OCI-LY1 (cell line): ENCODE measurements at regions not wholly inside any gene's neighbourhood (a gene's known extent, or its start where the extent isn't known, plus 50 kb on each side); places are given as distances from the start of the nearest gene placed in this dataset.

Experiments
- H2AFZ ChIP-seq: fragments of 200-600 bp; sonication (generic), shearing (Covaris generic); 2 replicates; pipeline ENCODE4 v1.6.0; 2014; ENCODE audit warnings: antibody characterized with exemption, mild to moderate bottlenecking, low read length
- H3F3A ChIP-seq: fragments of 200-600 bp; sonication (generic), shearing (Covaris generic); 2 replicates; pipeline ENCODE4 v1.6.0; 2014; ENCODE audit warnings: mild to moderate bottlenecking, antibody characterized with exemption, low read length, moderate library complexity; ENCODE audit not compliant: insufficient read depth
- H3K27ac ChIP-seq: fragments of 200-600 bp; sonication (generic); 2 replicates; pipeline ENCODE4 v1.5.1; 2014; ENCODE audit warnings: low read length, mixed run types, mild to moderate bottlenecking, low read depth; ENCODE audit not compliant: poor library complexity, severe bottlenecking
- H3K27me3 ChIP-seq: fragments of 200-600 bp; sonication (generic); 2 replicates; pipeline ENCODE4 v1.6.0; 2014; ENCODE audit warnings: antibody characterized with exemption, mild to moderate bottlenecking, low read length, moderate library complexity; ENCODE audit not compliant: insufficient read depth
- H3K36me3 ChIP-seq: fragments of 200-600 bp; sonication (generic); 2 replicates; pipeline ENCODE4 v1.6.1; 2014; ENCODE audit warnings: mild to moderate bottlenecking, antibody characterized with exemption, low read length, moderate library complexity, mixed read lengths; ENCODE audit not compliant: insufficient read depth
- H3K4me1 ChIP-seq: fragments of 200-600 bp; sonication (generic); 2 replicates; pipeline ENCODE4 v1.5.1; 2014; ENCODE audit warnings: mild to moderate bottlenecking, low read length, moderate library complexity; ENCODE audit not compliant: insufficient read depth, severe bottlenecking
- H3K4me2 ChIP-seq: fragments of 200-600 bp; sonication (generic), shearing (Covaris generic); 2 replicates; pipeline ENCODE4 v1.6.1; 2014; ENCODE audit warnings: low read length
- H3K4me3 ChIP-seq: fragments of 200-600 bp; sonication (generic); 2 replicates; pipeline ENCODE4 v1.5.1; 2014; ENCODE audit warnings: low read length, low read depth, mild to moderate bottlenecking, mixed read lengths; ENCODE audit not compliant: poor library complexity, severe bottlenecking
- H3K79me2 ChIP-seq: fragments of 200-600 bp; shearing (Covaris generic); 2 replicates; pipeline ENCODE4 v1.6.1; 2016; ENCODE audit warnings: mixed run types, low read length, mixed read lengths; ENCODE audit not compliant: insufficient read depth
- H3K9ac ChIP-seq: fragments of 200-600 bp; sonication (generic), shearing (Covaris generic); 2 replicates; pipeline ENCODE4 v1.6.1; 2014; ENCODE audit warnings: mild to moderate bottlenecking, low read length, mixed read lengths
- H3K9me2 ChIP-seq: fragments of 200-600 bp; sonication (generic), shearing (Covaris generic); 2 replicates; pipeline ENCODE4 v1.6.1; 2014; ENCODE audit warnings: low read depth, mild to moderate bottlenecking, low read length, mixed read lengths
- H3K9me3 ChIP-seq: fragments of 200-600 bp; shearing (Covaris generic); 2 replicates; pipeline ENCODE4 v1.6.1; 2014; ENCODE audit warnings: low read length, mixed read lengths
- H4K20me1 ChIP-seq: fragments of 200-600 bp; sonication (generic), shearing (Covaris generic); 2 replicates; pipeline ENCODE4 v1.6.0; 2016; ENCODE audit warnings: mild to moderate bottlenecking, low read length; ENCODE audit not compliant: insufficient read depth
- EZH2 ChIP-seq: fragments of 200-600 bp; sonication (generic), shearing (Covaris generic); IDR thresholded peaks from 2 replicates; pipeline ENCODE4 v1.8.0; 2017; ENCODE audit warnings: borderline replicate concordance, mixed run types, mild to moderate bottlenecking, antibody characterized with exemption, low read length, moderate library complexity, mixed read lengths
- TF ChIP-seq, protein P1 (sequence below): fragments of 200-600 bp; sonication (generic), shearing (Covaris generic); IDR thresholded peaks from 2 replicates; pipeline ENCODE4 v1.5.1; 2017; ENCODE audit warnings: mild to moderate bottlenecking, antibody characterized with exemption, low read length, moderate library complexity, mixed read lengths

DNA sequence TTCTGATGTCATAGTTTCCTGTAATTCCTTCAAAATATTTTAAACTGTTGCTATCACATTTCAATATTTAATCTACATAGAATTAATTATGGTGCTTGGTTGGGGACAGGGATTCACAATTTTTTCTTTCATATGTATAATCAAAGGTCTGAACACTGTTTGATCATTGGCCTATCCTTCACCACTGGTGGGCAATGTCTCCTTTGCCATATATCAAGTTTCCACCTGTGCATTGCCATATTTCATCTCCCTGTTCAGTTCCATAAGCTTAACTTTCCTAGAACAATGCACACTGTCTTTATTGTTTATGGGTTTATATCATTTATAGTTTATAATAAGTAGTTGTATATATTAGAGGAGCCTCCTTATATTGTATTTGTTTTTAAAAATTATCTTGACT, 374.9 kb upstream of the PTBP2 start:
- H3K36me3 ChIP-seq: no peaks in the 10 kb centered on the region
- no peak overlapping the region for H3K27ac ChIP-seq
- H3K9ac ChIP-seq: no peak overlapping the region
- TF ChIP-seq EZH2: no peak
- TF ChIP-seq, protein P1, sequence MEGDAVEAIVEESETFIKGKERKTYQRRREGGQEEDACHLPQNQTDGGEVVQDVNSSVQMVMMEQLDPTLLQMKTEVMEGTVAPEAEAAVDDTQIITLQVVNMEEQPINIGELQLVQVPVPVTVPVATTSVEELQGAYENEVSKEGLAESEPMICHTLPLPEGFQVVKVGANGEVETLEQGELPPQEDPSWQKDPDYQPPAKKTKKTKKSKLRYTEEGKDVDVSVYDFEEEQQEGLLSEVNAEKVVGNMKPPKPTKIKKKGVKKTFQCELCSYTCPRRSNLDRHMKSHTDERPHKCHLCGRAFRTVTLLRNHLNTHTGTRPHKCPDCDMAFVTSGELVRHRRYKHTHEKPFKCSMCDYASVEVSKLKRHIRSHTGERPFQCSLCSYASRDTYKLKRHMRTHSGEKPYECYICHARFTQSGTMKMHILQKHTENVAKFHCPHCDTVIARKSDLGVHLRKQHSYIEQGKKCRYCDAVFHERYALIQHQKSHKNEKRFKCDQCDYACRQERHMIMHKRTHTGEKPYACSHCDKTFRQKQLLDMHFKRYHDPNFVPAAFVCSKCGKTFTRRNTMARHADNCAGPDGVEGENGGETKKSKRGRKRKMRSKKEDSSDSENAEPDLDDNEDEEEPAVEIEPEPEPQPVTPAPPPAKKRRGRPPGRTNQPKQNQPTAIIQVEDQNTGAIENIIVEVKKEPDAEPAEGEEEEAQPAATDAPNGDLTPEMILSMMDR: no peak
- H3K4me3 ChIP-seq: no peak overlapping the region
- H4K20me1 ChIP-seq: no peaks in the 10 kb centered on the region
- H3K9me2 ChIP-seq: no peaks in the 10 kb centered on the region
- no peaks in the 10 kb centered on the region for H3K27me3 ChIP-seq
- no peaks in the 10 kb centered on the region for H3K4me1 ChIP-seq
- no peaks in the 10 kb centered on the region for H3F3A ChIP-seq
- H3K79me2 ChIP-seq: no peaks in the 10 kb centered on the region
- H2AFZ ChIP-seq: no peak overlapping the region
- H3K4me2 ChIP-seq: no peak overlapping the region
- no peaks in the 10 kb centered on the region for H3K9me3 ChIP-seq

DNA sequence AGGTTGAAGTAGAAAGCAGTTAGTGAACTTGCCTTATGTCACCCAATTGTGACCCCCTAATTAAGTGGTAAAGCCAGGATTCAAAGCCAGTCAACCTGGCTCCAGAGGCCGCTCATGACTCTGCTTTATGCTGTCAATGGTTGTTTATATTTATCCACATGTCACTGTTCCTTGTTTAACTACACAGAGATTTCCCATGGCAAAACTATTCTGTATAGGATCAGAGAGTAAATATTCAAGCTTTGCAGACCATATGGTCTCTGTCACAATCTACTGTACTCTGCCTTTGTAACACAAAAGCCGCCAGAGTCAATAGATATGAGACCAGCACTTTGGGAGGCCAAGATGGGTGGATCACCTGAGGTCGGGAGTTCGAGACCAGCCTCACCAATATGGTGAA, 371.7 kb upstream of the PTBP2 start:
- H3K79me2 ChIP-seq: no peaks in the 10 kb centered on the region
- no peaks in the 10 kb centered on the region for H3K4me1 ChIP-seq
- TF ChIP-seq, protein P1: no peak
- no peak for TF ChIP-seq EZH2
- no peaks in the 10 kb centered on the region for H3K36me3 ChIP-seq
- H3K27me3 ChIP-seq: no peaks in the 10 kb centered on the region
- H3K4me2 ChIP-seq: no peak overlapping the region
- no peaks in the 10 kb centered on the region for H4K20me1 ChIP-seq
- H3K4me3 ChIP-seq: no peak overlapping the region
- H2AFZ ChIP-seq: no peak overlapping the region
- H3K9me2 ChIP-seq: no peaks in the 10 kb centered on the region
- no peak overlapping the region for H3K9ac ChIP-seq
- no peaks in the 10 kb centered on the region for H3F3A ChIP-seq
- H3K9me3 ChIP-seq: no peaks in the 10 kb centered on the region
- no peak overlapping the region for H3K27ac ChIP-seq

DNA sequence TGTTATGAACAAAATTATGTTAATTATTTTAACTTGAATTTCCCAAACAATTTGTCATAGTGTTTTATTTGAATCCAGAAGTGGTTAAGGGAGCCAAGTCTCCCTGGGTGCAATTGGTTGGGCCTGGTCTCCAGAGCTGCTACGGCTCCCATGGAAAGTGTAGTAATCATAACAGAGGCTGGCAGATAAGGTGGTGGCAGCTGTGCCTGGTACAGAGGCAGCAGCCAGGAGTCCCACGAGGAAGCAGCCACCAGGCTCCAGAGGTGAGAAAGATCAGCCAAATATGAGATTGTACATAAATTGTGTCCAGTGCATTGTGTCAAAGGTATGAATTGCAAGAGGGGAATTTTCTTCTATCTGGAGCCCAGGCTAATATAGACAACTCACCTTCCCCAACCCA, 368.9 kb upstream of the PTBP2 start:
- H3K36me3 ChIP-seq: no peaks in the 10 kb centered on the region
- no peak overlapping the region for H3K4me3 ChIP-seq

More for the DNA sequence above, 368.9 kb upstream of the PTBP2 start:
- Histone ChIP-seq H3F3A (no peaks in the 10 kb centered on the region), H3K4me1 (no peaks in the 10 kb centered on the region), H3K9me3 (no peaks in the 10 kb centered on the region), H3K27ac (no peak overlapping the region), H3K9ac (no peak overlapping the region), H4K20me1 (no peaks in the 10 kb centered on the region), H3K9me2 (no peaks in the 10 kb centered on the region), H2AFZ (no peak overlapping the region), H3K4me2 (no peak overlapping the region), H3K79me2 (no peaks in the 10 kb centered on the region), H3K27me3 (no peaks in the 10 kb centered on the region)
- TF ChIP-seq, protein P1: no peak
- TF ChIP-seq EZH2: no peak
